H1 (cell line): ENCODE measurements at regions not wholly inside any gene's neighbourhood (a gene's known extent, or its start where the extent isn't known, plus 50 kb on each side); places are given as distances from the start of the nearest gene placed in this dataset.

Source experiments
- CTCF ChIA-PET: fragments of 300-600 bp; sonication (Branson Sonifier 250); formaldehyde crosslinking; loops from one replicate; lab custom pipeline; 2021; ENCODE audit not compliant: partially characterized antibody; lab: Charles Lee
- POLR2A ChIA-PET: fragments of 300-600 bp; sonication (Branson Sonifier 250); formaldehyde crosslinking; loops from one replicate; lab custom pipeline; 2021; ENCODE audit warnings: inconsistent platforms; ENCODE audit not compliant: partially characterized antibody; lab: Charles Lee
- DNase-seq, 2 experiments: peaks; one replicate each; pipeline versions ENCODE4 v3.0.0 to v3.0.0-alpha.2; 2010 to 2022; ENCODE audit warnings: low spot score in 2 of 2, low read depth in 1 of 2, mixed read lengths in 1 of 2
- FAIRE-seq: peaks from 2 replicates; lab custom pipeline; 2011; peaks lifted over from hg19 to GRCh38; lab: Jason Lieb, UNC
- H2AFZ ChIP-seq: 2 replicates; pipeline ENCODE4 v1.8.1; 2012; ENCODE audit warnings: low read length, inconsistent platforms
- H2AK5ac ChIP-seq: 2 replicates; pipeline ENCODE4 v1.6.1; 2013; ENCODE audit warnings: low read depth, low read length
- H2BK120ac ChIP-seq: replicated peaks from 2 replicates; pipeline ENCODE3; 2013; ENCODE audit warnings: low read depth, low read length, inconsistent platforms
- H2BK12ac ChIP-seq: 2 replicates; pipeline ENCODE4 v1.6.1; 2013; ENCODE audit warnings: low read depth, low read length
- H2BK15ac ChIP-seq: 2 replicates; pipeline ENCODE4 v1.6.1; 2013; ENCODE audit warnings: low read length
- H2BK20ac ChIP-seq: 2 replicates; pipeline ENCODE4 v1.6.1; 2013; ENCODE audit warnings: low read length
- H2BK5ac ChIP-seq: 2 replicates; pipeline ENCODE4 v1.6.1; 2013; ENCODE audit warnings: low read depth, low read length
- H3K14ac ChIP-seq: 2 replicates; pipeline ENCODE4 v1.6.1; 2013; ENCODE audit warnings: inconsistent platforms; ENCODE audit not compliant: insufficient read length
- H3K18ac ChIP-seq: 2 replicates; pipeline ENCODE4 v1.6.1; 2013; ENCODE audit warnings: low read length; ENCODE audit errors: extremely low read depth
- H3K23ac ChIP-seq: 2 replicates; pipeline ENCODE4 v1.6.1; 2013; ENCODE audit warnings: inconsistent platforms; ENCODE audit not compliant: insufficient read length
- H3K23me2 ChIP-seq: 2 replicates; pipeline ENCODE4 v1.6.1; 2013; ENCODE audit warnings: low read depth, low read length
- H3K27ac ChIP-seq: 2 replicates; pipeline ENCODE4 v1.6.1; 2011; ENCODE audit warnings: low read depth, low read length, inconsistent platforms
- H3K27me3 ChIP-seq, 4 experiments: replicated peaks in 1 of 4; 1 replicate in 1 of 4; 2 replicates in 3 of 4; pipeline versions ENCODE4 v1.6.1 to v1.8.1; 2011 to 2013; ENCODE audit warnings: low read length in 3 of 4, mild to moderate bottlenecking in 3 of 4, inconsistent platforms in 2 of 4, mixed read lengths in 2 of 4, moderate library complexity in 1 of 4; ENCODE audit not compliant: control insufficient read depth in 3 of 4, insufficient read depth in 3 of 4; ENCODE audit errors: extremely low read depth in 1 of 4
- H3K36me3 ChIP-seq, 4 experiments: 2 replicates each; pipeline versions ENCODE4 v1.6.1 to v1.8.1; 2011 to 2013; ENCODE audit warnings: mild to moderate bottlenecking in 4 of 4, low read length in 3 of 4, moderate library complexity in 2 of 4, control low read depth in 1 of 4, inconsistent platforms in 1 of 4; ENCODE audit not compliant: insufficient read depth in 4 of 4, control insufficient read depth in 2 of 4
- H3K4ac ChIP-seq: replicated peaks from 2 replicates; pipeline ENCODE3; 2013; ENCODE audit warnings: low read length, low read depth, mixed read lengths, inconsistent platforms; ENCODE audit not compliant: insufficient read length
- H3K4me1 ChIP-seq, 4 experiments: replicated peaks in 1 of 4; 1 replicate in 1 of 4; 2 replicates in 3 of 4; pipeline versions ENCODE4 v1.6.1 to v1.8.1; 2011 to 2013; ENCODE audit warnings: low read length in 3 of 4, inconsistent platforms in 2 of 4, mixed read lengths in 1 of 4; ENCODE audit not compliant: insufficient read depth in 4 of 4, control insufficient read depth in 3 of 4
- H3K4me2 ChIP-seq, 2 experiments: 2 replicates each; pipeline versions ENCODE4 v1.6.1 to v1.8.1; 2011 to 2013; ENCODE audit warnings: low read depth in 2 of 2, low read length in 2 of 2, control low read depth in 1 of 2, inconsistent platforms in 1 of 2, mild to moderate bottlenecking in 1 of 2; ENCODE audit not compliant: insufficient read depth in 1 of 2
- H3K4me3 ChIP-seq, 4 experiments: fragments of 200-600, 300-600 bp in 1 of 4; sonication (generic), shearing (Covaris generic), sonication (Bioruptor Twin) in 1 of 4; 2 replicates each; pipeline versions ENCODE4 v1.5.1 to v1.8.1; 2011 to 2016; ENCODE audit warnings: low read length in 4 of 4, low read depth in 3 of 4, control low read depth in 2 of 4, inconsistent platforms in 2 of 4, mild to moderate bottlenecking in 2 of 4, mixed read lengths in 1 of 4, moderate library complexity in 1 of 4; ENCODE audit not compliant: insufficient read depth in 2 of 4; ENCODE audit errors: extremely low read depth in 1 of 4
- H3K56ac ChIP-seq: replicated peaks from 2 replicates; pipeline ENCODE3; 2013; ENCODE audit warnings: low read depth, mild to moderate bottlenecking, mixed read lengths, low read length, inconsistent platforms; ENCODE audit not compliant: insufficient read length
- H3K79me1 ChIP-seq: 2 replicates; pipeline ENCODE4 v1.6.1; 2013; ENCODE audit warnings: low read depth, low read length, control low read depth
- H3K79me2 ChIP-seq, 2 experiments: 2 replicates each; pipeline versions ENCODE4 v1.6.1 to v1.8.1; 2012 to 2013; ENCODE audit warnings: low read length in 2 of 2, mild to moderate bottlenecking in 2 of 2, inconsistent platforms in 1 of 2; ENCODE audit not compliant: insufficient read depth in 2 of 2, control insufficient read depth in 1 of 2
- H3K9ac ChIP-seq, 4 experiments: replicated peaks in 1 of 4; 1 replicate in 1 of 4; 2 replicates in 3 of 4; pipeline versions ENCODE4 v1.6.1 to v1.8.1; 2011 to 2013; ENCODE audit warnings: low read depth in 3 of 4, low read length in 3 of 4, control low read depth in 2 of 4, mild to moderate bottlenecking in 2 of 4, moderate library complexity in 2 of 4, inconsistent platforms in 1 of 4; ENCODE audit errors: extremely low read depth in 1 of 4
- H3K9me3 ChIP-seq, 2 experiments: 2 replicates each; pipeline versions ENCODE4 v1.6.1 to v1.8.1; 2012 to 2013; ENCODE audit warnings: mild to moderate bottlenecking in 2 of 2, moderate library complexity in 2 of 2, control low read depth in 1 of 2, inconsistent platforms in 1 of 2, low read depth in 1 of 2, low read length in 1 of 2, mixed read lengths in 1 of 2; ENCODE audit not compliant: insufficient read depth in 2 of 2
- H4K20me1 ChIP-seq, 2 experiments: replicated peaks in 1 of 2; 2 replicates each; pipeline versions ENCODE3 to v1.8.1; 2011 to 2013; ENCODE audit warnings: inconsistent platforms in 2 of 2, low read length in 2 of 2, mild to moderate bottlenecking in 1 of 2; ENCODE audit not compliant: insufficient read depth in 2 of 2, control insufficient read depth in 1 of 2
- H4K5ac ChIP-seq: 2 replicates; pipeline ENCODE4 v1.6.1; 2013; ENCODE audit warnings: low read length, low read depth, mixed read lengths, inconsistent platforms; ENCODE audit not compliant: insufficient read length
- H4K8ac ChIP-seq: 2 replicates; pipeline ENCODE4 v1.8.0; 2013; ENCODE audit warnings: mild to moderate bottlenecking, moderate library complexity, low read length, inconsistent platforms; ENCODE audit not compliant: insufficient read depth; ENCODE audit errors: extremely low read depth
- H4K91ac ChIP-seq: replicated peaks from 2 replicates; pipeline ENCODE3; 2013; ENCODE audit warnings: low read length, mixed read lengths, inconsistent platforms; ENCODE audit not compliant: insufficient read length
- POU5F1 ChIP-seq: IDR thresholded peaks from 2 replicates; pipeline ENCODE4 v1.6.1; 2011; ENCODE audit warnings: low read depth, mild to moderate bottlenecking, low read length, moderate library complexity
- SUZ12 ChIP-seq: fragments of 200-600 bp; sonication (generic); IDR thresholded peaks from 2 replicates; pipeline ENCODE4 v1.6.1; 2012; ENCODE audit warnings: mild to moderate bottlenecking, inconsistent platforms, low read length, moderate library complexity, mixed read lengths
- TEAD4 ChIP-seq: IDR thresholded peaks from 2 replicates; pipeline ENCODE4 v1.6.1; 2012; ENCODE audit warnings: low read depth, low read length, inconsistent platforms, mixed read lengths
- WGBS, 2 experiments: shearing (Covaris generic) in 1 of 2; methylation state at CpG; one replicate each; pipeline versions ENCODE4 v1.1.6 to v1.1.7; 2013 to 2015; ENCODE audit warnings: low lambda C conversion rate in 2 of 2, mixed read lengths in 2 of 2, inconsistent platforms in 1 of 2, low coverage in 1 of 2, missing lambda C conversion rate in 1 of 2; ENCODE audit not compliant: insufficient replicate concordance in 2 of 2, insufficient coverage in 1 of 2, insufficient read length in 1 of 2; ENCODE audit errors: extremely low coverage in 1 of 2, missing lambda C conversion rate in 1 of 2; 5-methylcytosine and 5-hydroxymethylcytosine counted together

- H3K9me3 ChIP-seq: no peaks in the 10 kb centered on the region
- H3K9ac ChIP-seq: no peak overlapping the region
- POLR2A ChIA-PET: no interaction called here
- no peaks in the 10 kb centered on the region for H3K79me1 ChIP-seq
- no peak overlapping the region for H3K18ac ChIP-seq
- no peak overlapping the region for H3K27ac ChIP-seq
- H3K23me2 ChIP-seq: no peaks in the 10 kb centered on the region
- H3K36me3 ChIP-seq: no peaks in the 10 kb centered on the region
- no peak overlapping the region for H3K4me3 ChIP-seq
- no peak overlapping the region for H3K23ac ChIP-seq
- no peak overlapping the region for H2BK15ac ChIP-seq
- no peaks in the 10 kb centered on the region for H4K20me1 ChIP-seq
- H3K27me3 ChIP-seq: no peaks in the 10 kb centered on the region
- no peak overlapping the region for H2AFZ ChIP-seq
- no peak overlapping the region for H2BK120ac ChIP-seq
- no peak overlapping the region for H3K4ac ChIP-seq
- H4K5ac ChIP-seq: no peak overlapping the region
- no peaks in the 10 kb centered on the region; a peak in 1 of 7 replicates for H3K4me1 ChIP-seq
- TF ChIP-seq TEAD4: peak; percentile 66; the same call in 1 of the 2 replicates
- no peak for TF ChIP-seq SUZ12
- TF ChIP-seq POU5F1: no peak
- TF ChIP-seq, all 59 proteins: peak for 1
- Histone ChIP-seq H2AK5ac (no peak overlapping the region), H2BK5ac (no peak overlapping the region), H3K79me2 (no peaks in the 10 kb centered on the region), H2BK20ac (no peak overlapping the region), H4K8ac (no peak overlapping the region), H3K14ac (no peak overlapping the region), H3K4me2 (no peak overlapping the region), H2BK12ac (no peak overlapping the region), H4K91ac (no peak overlapping the region), H3K56ac (no peak overlapping the region)
- no peak for FAIRE-seq
- 75% methylated on average over 1 of the region's 1 CpG; no CpG with 5 or more reads in 1 of the 2 experiments for WGBS, 2 experiments
- no peak for DNase-seq
- CTCF ChIA-PET: interaction anchor here (1.5 kb wide), 1 partner anchor 9 kb away, joined by 4 read pairs; no protein-coding TSS in a partner anchor
Measured at GRCh38 chr13:70502944-70503343, 394.7 kb upstream of the KLHL1 start.
